A172 (cell line): ENCODE measurements at regions not wholly inside any gene's neighbourhood (a gene's known extent, or its start where the extent isn't known, plus 50 kb on each side); places are given as distances from the start of the nearest gene placed in this dataset.

Experiments
- DNase-seq: peaks from one replicate; pipeline ENCODE4 v3.0.0-alpha.2; 2015; ENCODE audit warnings: low spot score

- DNase-seq: no peak
These were observed 172.1 kb downstream of the SNX18 start for GRCh38 chr5:54689411-54690251.

- no peak for DNase-seq
These were observed 163.4 kb downstream of the SNX18 start for GRCh38 chr5:54680998-54681397.

- DNase-seq: no peak
These were observed 162.1 kb downstream of the SNX18 start for GRCh38 chr5:54679686-54680085.

GRCh38 chr5:54678737-54679136 lies 161.2 kb downstream of the SNX18 start:
- no peak for DNase-seq

GRCh38 chr5:54676481-54677340 lies 159.2 kb downstream of the SNX18 start:
- no peak for DNase-seq

DNA sequence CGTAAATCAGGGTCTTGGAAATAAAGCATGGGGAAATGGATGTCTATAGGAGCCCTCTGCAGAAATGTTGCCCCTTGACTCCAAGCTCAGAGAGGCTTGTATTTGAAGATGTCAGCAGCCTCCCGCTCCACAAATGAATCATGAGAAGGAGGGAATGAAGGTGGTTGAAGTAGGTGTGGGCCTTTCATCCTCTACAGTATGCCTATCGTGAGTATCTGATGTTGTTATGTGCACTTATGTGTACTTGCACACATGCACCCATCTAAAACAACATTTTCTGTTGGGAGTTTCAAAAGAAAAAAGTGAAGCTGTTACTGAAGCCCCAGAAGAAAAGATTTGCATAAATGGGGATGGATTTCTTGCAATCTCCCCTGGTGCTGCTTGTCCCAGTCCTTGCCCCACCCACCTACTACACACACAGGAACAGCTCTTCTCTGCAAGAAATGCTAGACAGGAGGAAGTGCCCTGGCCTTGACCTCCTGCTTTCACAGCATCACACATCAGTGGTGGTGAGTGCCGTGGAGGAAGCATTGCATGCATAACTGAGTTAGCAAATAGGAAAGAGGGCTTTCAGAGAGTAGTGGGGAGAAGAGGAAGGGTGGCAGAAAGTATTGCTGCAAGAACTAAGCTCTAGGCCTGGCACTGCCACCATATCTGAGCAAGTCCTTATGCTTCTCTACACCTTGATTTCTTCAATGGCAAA lies 156.1 kb downstream of the SNX18 start:
- DNase-seq: no peak

GRCh38 chr5:54672871-54673270 lies 155.3 kb downstream of the SNX18 start:
- no peak for DNase-seq

- DNase-seq: no peak
These were observed 154.1 kb downstream of the SNX18 start for GRCh38 chr5:54671681-54672080.

DNA sequence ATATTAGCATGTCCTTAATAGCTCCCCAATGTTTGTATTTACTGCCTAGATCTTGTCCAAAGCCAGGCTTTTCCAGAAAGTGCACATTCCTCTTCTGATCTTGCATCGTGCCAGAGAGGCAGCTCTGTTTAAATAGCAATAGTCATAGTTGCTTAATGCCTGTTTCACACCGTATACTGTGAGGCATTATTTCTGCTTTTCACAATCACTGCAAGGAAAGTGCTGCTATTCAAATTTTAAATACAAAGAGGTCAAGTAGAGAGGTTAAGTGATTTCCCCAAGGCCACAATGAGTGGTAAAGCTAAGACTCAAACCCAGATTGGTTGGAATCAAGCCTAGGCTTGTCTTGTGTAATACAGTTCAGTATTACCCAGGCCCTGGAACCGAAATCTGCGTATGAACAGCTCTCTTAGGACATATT lies 153.6 kb downstream of the SNX18 start:
- DNase-seq: no peak

- no peak for DNase-seq
These were observed 152.7 kb downstream of the SNX18 start for GRCh38 chr5:54670281-54670680.

DNA sequence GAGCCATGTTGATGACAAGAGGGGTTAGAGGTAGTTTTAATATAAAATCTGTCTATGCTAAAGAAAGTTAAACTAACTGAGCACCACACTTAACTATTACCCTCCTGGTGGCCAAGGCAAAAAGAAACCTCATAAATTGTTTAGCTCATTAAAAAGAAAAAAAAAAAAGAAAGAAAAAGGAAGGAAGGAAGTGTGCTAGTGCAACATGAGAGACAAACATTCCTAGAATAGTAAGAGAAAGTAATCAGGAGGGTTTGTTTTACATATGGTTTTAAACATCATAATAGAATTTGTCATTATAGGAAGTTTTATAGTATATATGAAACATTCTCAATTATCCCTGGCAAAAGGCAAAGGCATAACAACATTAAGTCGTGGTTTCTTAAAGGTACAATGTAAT lies 152.3 kb downstream of the SNX18 start:
- DNase-seq: no peak

DNA sequence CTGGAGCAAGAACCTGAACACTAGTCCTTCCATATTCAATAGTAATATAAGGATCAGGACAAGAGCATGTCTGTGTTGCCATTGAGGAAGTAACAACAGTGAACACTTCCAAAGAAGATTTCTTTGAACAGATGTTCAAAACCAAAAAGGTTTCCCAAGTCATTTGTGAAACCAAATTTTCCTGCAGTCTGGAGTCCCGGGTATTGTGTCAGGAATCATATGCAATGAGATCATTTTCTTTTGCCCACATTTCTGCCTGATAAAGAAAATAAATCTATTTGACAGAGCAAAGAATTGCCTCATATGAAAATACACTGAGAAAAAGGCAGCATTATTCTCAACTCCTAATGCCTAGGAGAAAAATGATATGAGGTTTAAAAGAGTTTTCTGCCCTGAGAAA lies 151.7 kb downstream of the SNX18 start:
- no peak for DNase-seq

DNA sequence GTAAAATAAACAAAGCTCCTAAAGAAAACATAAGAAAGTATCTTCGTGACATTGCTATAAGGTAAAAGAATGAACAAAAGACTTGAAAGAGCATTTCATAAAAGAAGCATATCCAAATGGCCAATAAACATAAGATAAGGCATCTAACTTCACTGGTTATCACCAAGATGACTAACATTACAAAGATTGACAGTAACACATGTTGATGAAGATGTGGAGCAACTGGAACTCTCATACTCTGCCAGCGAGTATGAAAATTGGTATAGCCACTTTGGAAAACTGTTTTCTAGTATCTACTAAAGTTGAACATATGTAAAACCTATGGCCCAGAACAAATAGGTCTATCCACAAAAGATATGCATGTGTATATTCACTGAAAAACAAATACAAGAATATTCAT lies 150.5 kb downstream of the SNX18 start:
- DNase-seq: no peak

DNA sequence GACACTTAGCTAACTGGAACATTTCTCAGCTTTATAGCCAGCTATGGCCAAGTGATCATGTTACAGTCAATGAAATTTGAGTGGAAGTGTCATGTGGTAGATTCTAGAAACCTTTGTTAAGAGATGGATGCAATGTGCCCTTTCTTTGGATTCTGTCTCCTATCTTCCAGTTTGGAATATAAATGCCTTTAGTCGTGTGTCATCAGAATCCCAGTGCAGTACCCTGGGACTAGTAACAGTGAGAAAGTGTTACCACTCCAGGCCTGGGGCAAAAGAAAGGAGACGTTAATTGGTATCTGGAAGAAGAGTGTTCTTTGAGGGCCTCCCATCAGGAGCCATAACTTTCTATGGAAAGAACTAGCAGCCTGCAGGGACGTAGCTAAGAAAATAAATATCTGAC lies 149.6 kb downstream of the SNX18 start:
- no peak for DNase-seq

GRCh38 chr5:54663866-54664265 lies 146.3 kb downstream of the SNX18 start:
- DNase-seq: peak; percentile 57

- no peak for DNase-seq
These were observed 143.6 kb downstream of the SNX18 start for GRCh38 chr5:54661111-54661510.

- DNase-seq: no peak
These were observed 142.2 kb downstream of the SNX18 start for GRCh38 chr5:54659700-54660131.

- peak; percentile 93 for DNase-seq
These were observed 140.5 kb downstream of the SNX18 start for GRCh38 chr5:54658010-54658409.

DNA sequence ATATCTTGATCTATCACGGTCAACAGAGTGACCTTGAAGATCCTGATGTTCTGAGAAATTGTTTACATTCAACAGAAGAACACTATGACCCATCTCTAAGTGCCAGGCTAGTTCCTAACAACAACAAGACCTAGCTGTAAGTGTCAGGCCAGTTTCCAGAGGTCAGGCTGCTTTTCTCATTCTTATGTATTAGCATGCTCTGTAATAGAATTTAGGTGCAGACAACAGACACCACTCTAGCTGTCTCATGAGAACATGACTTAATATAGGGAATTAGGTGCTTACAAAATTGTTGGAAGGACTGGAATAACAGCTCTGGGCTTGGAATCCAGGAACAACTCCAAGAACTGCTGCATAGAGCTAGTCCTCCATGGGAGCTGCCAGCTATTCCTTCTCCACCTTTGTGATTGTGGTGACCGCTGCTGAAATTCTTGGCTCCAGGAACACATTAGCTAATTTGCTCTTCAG lies 138.7 kb downstream of the SNX18 start:
- no peak for DNase-seq

- DNase-seq: no peak
These were observed 138.2 kb downstream of the SNX18 start for GRCh38 chr5:54655761-54656160.

DNA sequence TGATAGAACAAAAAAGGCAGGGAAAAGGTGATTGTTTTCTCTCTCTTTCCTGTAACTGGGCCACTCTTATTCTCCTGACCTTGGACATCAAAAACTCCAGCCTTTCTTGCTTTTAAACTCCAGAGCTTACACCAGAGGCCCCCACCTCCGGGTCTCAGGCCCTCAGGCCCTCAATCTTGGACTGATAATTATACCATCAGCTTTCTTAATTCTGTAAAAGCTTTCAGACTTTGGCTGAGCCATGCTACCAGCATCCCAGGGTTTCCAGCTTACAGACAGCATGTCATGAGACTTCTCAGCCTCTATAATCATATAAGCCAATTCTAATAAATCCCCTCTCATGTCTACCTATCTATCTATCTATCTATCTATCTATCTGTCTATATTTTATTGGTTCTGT lies 137.7 kb downstream of the SNX18 start:
- DNase-seq: no peak

DNA sequence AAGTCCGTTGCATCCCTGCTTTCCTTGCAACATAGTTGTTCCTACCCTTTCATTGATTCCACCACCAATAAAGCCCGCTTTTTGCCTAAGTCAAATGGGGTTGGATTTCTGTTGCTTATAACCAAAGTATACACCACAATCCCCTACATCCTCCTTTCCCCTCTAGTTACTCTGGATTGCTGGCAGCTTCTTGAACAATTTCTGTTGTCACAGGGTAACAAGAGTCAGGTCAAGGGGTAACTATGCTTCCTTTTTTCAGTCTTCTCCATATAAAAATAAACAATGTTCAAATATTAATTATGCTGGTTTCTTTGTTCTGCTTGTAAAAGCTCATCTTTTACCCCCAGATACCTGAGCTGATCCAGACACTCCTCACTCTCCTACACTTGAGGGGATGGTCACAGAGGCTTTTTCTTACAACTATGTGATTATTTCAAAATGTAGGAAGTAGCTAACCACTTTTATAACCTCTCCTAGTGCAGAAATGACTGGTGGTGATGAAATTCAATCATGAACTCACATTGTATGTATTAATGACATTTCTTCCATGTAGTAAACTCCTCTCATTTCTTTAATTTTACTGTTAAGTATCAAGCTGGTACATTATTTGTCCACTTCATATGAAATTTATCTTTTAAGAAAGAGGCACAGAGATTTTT lies 136.5 kb downstream of the SNX18 start:
- no peak for DNase-seq
